WI38 (cell line): ENCODE measurements at regions not wholly inside any gene's neighbourhood (a gene's known extent, or its start where the extent isn't known, plus 50 kb on each side); places are given as distances from the start of the nearest gene placed in this dataset.

ENCODE experiments used
- H3K4me3 ChIP-seq: 2 replicates; pipeline ENCODE4 v1.5.1; 2011; ENCODE audit warnings: low read depth, mild to moderate bottlenecking, control low read depth, low read length
- CTCF ChIP-seq: IDR thresholded peaks from 2 replicates; pipeline ENCODE4 v1.5.1; 2012; ENCODE audit warnings: low read depth, mild to moderate bottlenecking, control low read depth, low read length

- peak; percentile 32; the same call in 1 of the 2 replicates for TF ChIP-seq CTCF
Observed at GRCh38 chr9:108125625-108126024, 636.1 kb upstream of the KLF4 start.

GRCh38 chr9:108119530-108120113, 630.1 kb upstream of the KLF4 start:
- TF ChIP-seq CTCF, result no peak
- no peak overlapping the region for H3K4me3 ChIP-seq

More at GRCh38 chr9:108125625-108126024, 636.1 kb upstream of the KLF4 start:
- H3K4me3 ChIP-seq, result no peak overlapping the region

GRCh38 chr9:108117795-108118194, 628.2 kb upstream of the KLF4 start:
- H3K4me3 ChIP-seq, result no peak overlapping the region
- no peak for TF ChIP-seq CTCF

GRCh38 chr9:108117306-108117705, 627.7 kb upstream of the KLF4 start:
- TF ChIP-seq CTCF, result no peak
- H3K4me3 ChIP-seq, result no peak overlapping the region

- TF ChIP-seq CTCF, result no peak
- H3K4me3 ChIP-seq, result no peak overlapping the region
Observed at GRCh38 chr9:108113596-108113995, 624.0 kb upstream of the KLF4 start.

GRCh38 chr9:108109927-108110690, 620.5 kb upstream of the KLF4 start:
- H3K4me3 ChIP-seq, result no peak overlapping the region
- TF ChIP-seq CTCF, result no peak

GRCh38 chr9:108108852-108109448, 619.4 kb upstream of the KLF4 start:
- no peak overlapping the region for H3K4me3 ChIP-seq
- no peak for TF ChIP-seq CTCF
